DMS53 treated with DMSO at 0.1 percent for 48 hours (cell line): ENCODE measurements at regions not wholly inside any gene's neighbourhood (a gene's known extent, or its start where the extent isn't known, plus 50 kb on each side); places are given as distances from the start of the nearest gene placed in this dataset.
"Not testable (repeated sequence)": the region's sequence is repeated elsewhere in the genome, so short reads cannot be mapped to it uniquely, and the experiment has no call there.

ENCODE experiments used
- DNase-seq: peaks from one replicate; lab custom pipeline; 2025; ENCODE audit not compliant: unreplicated experiment; lab: John Stamatoyannopoulos, UW

GRCh38 chr3:75579981-75580782, 83.9 kb upstream of the FRG2C start:
- not testable (repeated sequence) for DNase-seq

DNA sequence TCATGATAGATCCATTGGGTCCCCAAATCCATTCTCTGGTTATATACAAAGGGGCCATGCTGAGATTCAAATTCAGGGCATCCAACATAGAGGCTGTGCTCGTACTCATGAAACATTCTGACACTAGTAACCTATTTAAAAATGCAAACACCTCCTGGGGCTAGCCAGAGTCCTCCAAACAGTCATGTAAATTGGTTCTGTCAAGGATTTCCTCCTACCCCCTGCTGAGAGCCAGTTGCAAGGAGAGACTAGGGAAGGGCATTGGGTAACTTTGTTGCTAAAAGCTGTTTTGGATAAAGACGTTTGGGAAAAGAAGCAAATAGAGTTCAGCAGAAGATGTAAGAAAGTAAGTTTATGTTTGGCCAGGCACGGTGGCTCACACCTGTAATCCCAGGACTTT, 81.6 kb upstream of the FRG2C start:
- not testable (repeated sequence) for DNase-seq

- DNase-seq, result not testable (repeated sequence)
Measured at GRCh38 chr3:75583116-75583515, 81.0 kb upstream of the FRG2C start.

- not testable (repeated sequence) for DNase-seq
Measured at GRCh38 chr3:75587695-75588094, 76.4 kb upstream of the FRG2C start.

DNA sequence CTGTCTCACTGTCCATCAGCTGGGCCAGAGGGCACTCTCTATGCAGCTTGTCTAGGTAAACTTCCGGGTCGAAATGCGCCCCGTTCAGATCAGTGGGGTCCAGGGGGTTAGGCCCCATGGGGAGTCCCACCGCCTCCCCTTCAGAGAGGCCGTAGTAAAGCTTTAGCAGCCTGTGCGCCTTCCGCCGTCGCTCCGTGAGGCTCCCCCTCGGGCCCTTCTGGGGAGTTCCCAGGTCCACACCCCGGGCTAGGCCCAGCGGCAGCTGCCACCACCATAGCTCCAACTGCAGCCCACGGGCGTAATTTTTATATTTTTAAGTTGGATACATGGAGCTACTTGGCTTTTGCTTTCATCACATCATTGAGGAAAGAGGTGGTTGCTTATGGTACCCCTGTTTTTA, 73.7 kb upstream of the FRG2C start:
- not testable (repeated sequence) for DNase-seq

GRCh38 chr3:75604286-75604934, 59.7 kb upstream of the FRG2C start:
- DNase-seq, result not testable (repeated sequence)

- DNase-seq, result not testable (repeated sequence)
Measured at GRCh38 chr3:75607996-75608395, 56.1 kb upstream of the FRG2C start.

DNA sequence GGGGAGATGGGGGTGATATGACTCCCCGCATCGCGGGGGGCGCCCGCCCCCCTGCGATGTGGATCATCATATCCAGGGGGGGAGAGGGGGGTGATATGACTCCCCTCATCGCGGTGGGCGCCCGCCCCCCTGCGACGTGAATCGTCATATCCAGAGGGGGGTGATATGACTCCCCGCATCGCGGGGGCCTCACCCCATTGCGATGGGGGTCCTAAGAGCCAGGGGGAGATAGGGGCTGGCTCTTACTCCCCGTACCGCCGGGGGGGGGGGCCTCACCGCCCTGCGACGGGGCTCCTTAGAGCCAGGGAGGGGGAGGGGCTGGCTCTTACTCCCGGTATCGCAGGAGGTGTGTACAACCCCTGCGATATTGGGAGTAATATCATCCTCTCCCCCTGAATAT, 54.5 kb upstream of the FRG2C start:
- DNase-seq, result not testable (repeated sequence)

DNA sequence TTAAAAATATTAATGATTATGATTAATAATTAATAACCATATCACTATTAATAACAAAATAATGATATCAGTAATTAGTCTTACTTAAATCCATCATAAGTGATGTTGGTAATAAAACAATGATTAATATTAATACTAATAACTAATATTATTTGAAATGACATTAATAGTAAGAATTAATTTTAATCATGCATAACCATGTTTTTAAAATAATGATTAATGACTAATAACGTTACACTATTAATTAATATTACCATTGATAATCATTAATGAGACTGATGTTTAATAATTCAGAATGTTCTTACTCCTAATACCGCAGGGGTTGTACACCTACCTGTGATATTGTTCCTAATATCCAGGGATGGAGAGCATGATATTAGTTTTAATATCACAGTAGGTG, 53.4 kb upstream of the FRG2C start:
- DNase-seq, result no peak

GRCh38 chr3:75611724-75612460, 52.2 kb upstream of the FRG2C start:
- DNase-seq, result not testable (repeated sequence)
